GM21515 (cell line): ENCODE measurements at regions not wholly inside any gene's neighbourhood (a gene's known extent, or its start where the extent isn't known, plus 50 kb on each side); places are given as distances from the start of the nearest gene placed in this dataset.
A peak's percentile ranks its signal among the peaks of the same experiment; 100 is the strongest.

Experiments
- ATAC-seq: cut with Tn5 transposase; IDR thresholded peaks from one replicate; pipeline ENCODE4 v1.9.1; 2021; ENCODE audit not compliant: unreplicated experiment

GRCh38 chr10:10350050-10350449 is 667.6 kb upstream of the CELF2 start:
- no peak for ATAC-seq

GRCh38 chr10:10351451-10351850 is 666.2 kb upstream of the CELF2 start:
- ATAC-seq, result no peak

- no peak for ATAC-seq
These were observed 664.3 kb upstream of the CELF2 start for GRCh38 chr10:10353326-10353868.

GRCh38 chr10:10359263-10359662 is 658.4 kb upstream of the CELF2 start:
- ATAC-seq, result no peak

- ATAC-seq, result no peak
These were observed 656.3 kb upstream of the CELF2 start for GRCh38 chr10:10361301-10361885.

- ATAC-seq, result no peak
These were observed 654.9 kb upstream of the CELF2 start for GRCh38 chr10:10362800-10363199.

- ATAC-seq, result no peak
These were observed 654.5 kb upstream of the CELF2 start for GRCh38 chr10:10363217-10363616.

- ATAC-seq, result no peak
These were observed 652.8 kb upstream of the CELF2 start for GRCh38 chr10:10364902-10365301.

GRCh38 chr10:10365676-10366075 is 652.0 kb upstream of the CELF2 start:
- no peak for ATAC-seq

GRCh38 chr10:10366836-10367235 is 650.8 kb upstream of the CELF2 start:
- no peak for ATAC-seq

- no peak for ATAC-seq
These were observed 650.4 kb upstream of the CELF2 start for GRCh38 chr10:10367264-10367663.

- no peak for ATAC-seq
These were observed 648.6 kb upstream of the CELF2 start for GRCh38 chr10:10368951-10369576.

GRCh38 chr10:10385831-10386230 is 631.8 kb upstream of the CELF2 start:
- no peak for ATAC-seq

- no peak for ATAC-seq
These were observed 628.5 kb upstream of the CELF2 start for GRCh38 chr10:10389182-10389581.

- ATAC-seq, result no peak
These were observed 625.2 kb upstream of the CELF2 start for GRCh38 chr10:10392511-10392910.

- ATAC-seq, result no peak
These were observed 622.6 kb upstream of the CELF2 start for GRCh38 chr10:10394933-10395658.

GRCh38 chr10:10396601-10397000 is 621.1 kb upstream of the CELF2 start:
- no peak for ATAC-seq

GRCh38 chr10:10397906-10398305 is 619.8 kb upstream of the CELF2 start:
- ATAC-seq, result no peak

- no peak for ATAC-seq
These were observed 613.9 kb upstream of the CELF2 start for GRCh38 chr10:10403762-10404161.

GRCh38 chr10:10417671-10418070 is 600.0 kb upstream of the CELF2 start:
- no peak for ATAC-seq

- peak; percentile 79 for ATAC-seq
These were observed 599.3 kb upstream of the CELF2 start for GRCh38 chr10:10418387-10418786.

GRCh38 chr10:10421071-10421470 is 596.6 kb upstream of the CELF2 start:
- no peak for ATAC-seq
